Natural killer cell treated with Interleukin-12 subunit alpha and Interleukin-12 subunit beta and Interleukin-15 and Interleukin-18, amount 100 ng/mL, for 72 hours (primary cell): ENCODE measurements at regions not wholly inside any gene's neighbourhood (a gene's known extent, or its start where the extent isn't known, plus 50 kb on each side); places are given as distances from the start of the nearest gene placed in this dataset.

ENCODE experiments used
- ATAC-seq, 2 donors: fragments of 150-1000 bp; cut with Tn5 transposase in 1 of 2; sonication (Bioruptor Pico), chemical (Tn5 transposase) in 1 of 2; 2 replicates each; pipeline ENCODE4 v1.10.0; 2021
- DNase-seq: peaks from one replicate; pipeline ENCODE4 v3.0.0; 2022; ENCODE audit warnings: low spot score
- H3K27ac Mint-ChIP-seq, 2 donors: 1 replicate in 1 of 2; 2 replicates in 1 of 2; pipeline ENCODE4 v1.8.0; 2022; ENCODE audit warnings: mixed read lengths in 2 of 2, mild to moderate bottlenecking in 1 of 2, moderate library complexity in 1 of 2
- H3K27me3 Mint-ChIP-seq, 2 donors: 1 replicate in 1 of 2; 2 replicates in 1 of 2; pipeline ENCODE4 v1.8.0; 2022; ENCODE audit warnings: mixed read lengths in 2 of 2
- H3K36me3 Mint-ChIP-seq: one replicate; pipeline ENCODE4 v1.8.0; 2022; ENCODE audit warnings: mixed read lengths
- H3K4me1 Mint-ChIP-seq, 2 donors: 1 replicate in 1 of 2; 2 replicates in 1 of 2; pipeline ENCODE4 v1.8.0; 2022; ENCODE audit warnings: low read depth in 2 of 2, mixed read lengths in 2 of 2, mild to moderate bottlenecking in 1 of 2
- H3K4me3 Mint-ChIP-seq: one replicate; pipeline ENCODE4 v1.8.0; 2022; ENCODE audit warnings: mixed read lengths
- H3K9me3 Mint-ChIP-seq: 2 replicates; pipeline ENCODE4 v1.8.0; 2022; ENCODE audit warnings: mixed read lengths

DNA sequence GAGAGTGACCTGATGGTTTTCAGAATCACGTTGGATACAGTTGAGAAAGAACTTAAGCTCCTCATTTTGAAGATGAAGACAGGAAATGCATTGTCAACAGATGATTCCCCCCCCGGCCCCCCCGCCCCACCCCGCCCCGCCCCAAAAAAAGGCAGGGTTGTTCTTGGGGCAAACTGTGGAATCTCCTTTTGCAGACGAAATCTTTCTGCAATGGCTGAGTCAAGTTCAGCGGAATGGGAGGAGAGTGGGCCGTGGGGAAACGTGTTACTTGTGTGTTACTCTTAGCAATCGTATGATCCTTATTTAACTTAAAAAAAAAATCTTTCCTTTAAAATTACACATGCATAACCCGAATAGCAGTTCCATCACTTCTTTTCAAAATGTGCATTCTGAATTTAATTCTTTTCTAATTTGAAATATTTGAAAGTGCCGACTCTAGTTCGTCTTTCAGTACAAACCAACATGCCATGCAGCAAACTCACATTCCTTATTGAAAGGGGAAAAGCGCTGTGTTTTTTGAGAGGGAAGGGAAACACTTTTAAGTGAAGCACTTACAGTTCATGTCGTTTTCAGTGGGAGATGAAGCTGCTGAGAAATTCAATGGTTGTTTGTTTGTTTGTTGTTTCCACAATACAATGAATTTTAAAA lies 348.5 kb upstream of the ARGLU1 start:
- H3K4me3 Mint-ChIP-seq, result peak overlapping the region; percentile 67
- no peak for DNase-seq
- peaks cover 0 to 3% of the 10 kb centered on the region in 2 donors for H3K4me1 Mint-ChIP-seq
- no peak overlapping the region for H3K27ac Mint-ChIP-seq
- H3K27me3 Mint-ChIP-seq, result peaks cover 17 to 23% of the 10 kb centered on the region in 2 donors
- no peak for ATAC-seq
- no peaks in the 10 kb centered on the region for H3K36me3 Mint-ChIP-seq
- no peaks in the 10 kb centered on the region for H3K9me3 Mint-ChIP-seq

- H3K27me3 Mint-ChIP-seq, result peaks cover 17% of the 10 kb centered on the region in 2 donors
- no peaks in the 10 kb centered on the region for H3K9me3 Mint-ChIP-seq
- no peak overlapping the region for H3K27ac Mint-ChIP-seq
- no peaks in the 10 kb centered on the region for H3K36me3 Mint-ChIP-seq
- no peak overlapping the region for H3K4me3 Mint-ChIP-seq
- ATAC-seq, result no peak
- H3K4me1 Mint-ChIP-seq, result peaks cover 0 to 3% of the 10 kb centered on the region in 2 donors
- no peak for DNase-seq
Measured at GRCh38 chr13:106915146-106915545, 347.2 kb upstream of the ARGLU1 start.

DNA sequence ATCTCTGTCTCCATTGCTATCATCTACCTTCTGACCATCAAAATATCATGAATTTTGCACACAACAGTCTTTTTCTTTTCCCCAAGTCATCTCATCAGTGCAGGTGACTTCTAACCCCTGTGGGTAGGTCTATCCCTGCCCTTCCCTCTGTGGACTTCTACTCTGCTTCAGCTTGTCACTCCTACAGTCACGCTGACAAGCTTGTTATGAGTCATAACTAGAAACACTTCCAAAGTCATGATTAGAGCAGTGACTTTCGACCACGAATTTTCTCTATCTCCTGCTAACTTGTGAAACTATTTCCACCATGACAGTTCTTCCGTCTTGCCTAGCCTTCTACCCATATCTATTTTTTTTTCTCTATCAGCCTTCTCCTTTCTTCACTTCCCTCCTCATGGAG lies 343.7 kb upstream of the ARGLU1 start:
- H3K4me1 Mint-ChIP-seq, result no peaks in the 10 kb centered on the region
- peaks cover 12 to 19% of the 10 kb centered on the region in 2 donors for H3K27me3 Mint-ChIP-seq
- H3K36me3 Mint-ChIP-seq, result no peaks in the 10 kb centered on the region
- ATAC-seq, result no peak
- DNase-seq, result no peak
- H3K9me3 Mint-ChIP-seq, result peaks cover 3% of the 10 kb centered on the region
- no peak overlapping the region for H3K27ac Mint-ChIP-seq
- no peak overlapping the region for H3K4me3 Mint-ChIP-seq

DNA sequence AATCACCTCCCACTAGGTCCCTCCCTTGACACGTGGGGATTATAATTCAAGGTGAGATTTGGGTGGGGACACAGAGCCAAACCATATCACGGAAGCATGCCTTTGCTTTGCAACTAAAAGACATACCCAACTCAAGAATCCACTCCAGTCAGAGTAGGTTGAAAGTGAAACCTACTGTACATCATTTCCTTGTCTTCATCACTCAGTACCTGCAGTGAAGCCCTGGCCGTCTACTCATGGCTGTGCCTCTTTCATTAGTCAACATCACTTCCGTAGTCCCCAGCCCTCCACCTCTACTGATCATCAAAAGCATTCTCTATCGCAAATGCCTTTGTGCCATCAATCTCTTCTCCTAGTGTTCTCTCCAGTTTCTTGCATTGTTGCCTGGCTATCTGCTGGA lies 343.1 kb upstream of the ARGLU1 start:
- Mint-ChIP-seq H3K9me3 (peaks cover 3% of the 10 kb centered on the region), H3K4me1 (no peaks in the 10 kb centered on the region), H3K27me3 (peaks cover 12 to 19% of the 10 kb centered on the region in 2 donors), H3K27ac (no peak overlapping the region), H3K36me3 (no peaks in the 10 kb centered on the region), H3K4me3 (no peak overlapping the region)
- DNase-seq (no peak), ATAC-seq (no peak)

DNA sequence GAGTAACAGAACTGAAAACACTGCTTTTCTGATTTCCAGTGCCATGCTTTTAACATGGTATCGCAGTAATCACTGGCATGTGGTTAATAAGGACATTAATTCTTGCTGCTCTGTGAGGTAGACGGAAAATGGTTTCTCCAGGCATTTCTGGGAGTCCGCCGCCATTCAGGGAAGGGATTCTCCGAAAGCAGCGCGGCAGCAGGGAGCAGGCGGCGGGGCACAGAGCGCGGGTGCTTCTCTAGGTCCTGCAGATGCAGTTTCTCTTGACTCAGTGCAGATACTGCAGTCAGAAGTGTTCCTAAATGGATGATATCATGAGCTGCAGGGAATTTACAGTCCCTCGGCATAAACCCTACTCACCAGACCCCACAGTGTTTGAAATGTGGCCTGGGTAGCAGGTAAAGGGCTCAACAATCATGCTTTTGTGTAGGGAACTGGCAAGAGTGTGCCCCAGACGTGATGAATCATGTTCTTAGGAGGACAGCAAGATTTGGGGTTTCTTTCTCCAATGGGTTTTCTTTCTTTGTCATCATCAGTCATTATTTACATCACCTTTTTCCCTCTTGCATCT lies 338.6 kb upstream of the ARGLU1 start:
- no peak for ATAC-seq
- Mint-ChIP-seq H3K4me3 (no peak overlapping the region), H3K27me3 (peaks cover 0 to 10% of the 10 kb centered on the region in 2 donors), H3K27ac (no peak overlapping the region), H3K36me3 (no peaks in the 10 kb centered on the region), H3K9me3 (peaks cover 3% of the 10 kb centered on the region), H3K4me1 (no peaks in the 10 kb centered on the region)
- no peak for DNase-seq

DNA sequence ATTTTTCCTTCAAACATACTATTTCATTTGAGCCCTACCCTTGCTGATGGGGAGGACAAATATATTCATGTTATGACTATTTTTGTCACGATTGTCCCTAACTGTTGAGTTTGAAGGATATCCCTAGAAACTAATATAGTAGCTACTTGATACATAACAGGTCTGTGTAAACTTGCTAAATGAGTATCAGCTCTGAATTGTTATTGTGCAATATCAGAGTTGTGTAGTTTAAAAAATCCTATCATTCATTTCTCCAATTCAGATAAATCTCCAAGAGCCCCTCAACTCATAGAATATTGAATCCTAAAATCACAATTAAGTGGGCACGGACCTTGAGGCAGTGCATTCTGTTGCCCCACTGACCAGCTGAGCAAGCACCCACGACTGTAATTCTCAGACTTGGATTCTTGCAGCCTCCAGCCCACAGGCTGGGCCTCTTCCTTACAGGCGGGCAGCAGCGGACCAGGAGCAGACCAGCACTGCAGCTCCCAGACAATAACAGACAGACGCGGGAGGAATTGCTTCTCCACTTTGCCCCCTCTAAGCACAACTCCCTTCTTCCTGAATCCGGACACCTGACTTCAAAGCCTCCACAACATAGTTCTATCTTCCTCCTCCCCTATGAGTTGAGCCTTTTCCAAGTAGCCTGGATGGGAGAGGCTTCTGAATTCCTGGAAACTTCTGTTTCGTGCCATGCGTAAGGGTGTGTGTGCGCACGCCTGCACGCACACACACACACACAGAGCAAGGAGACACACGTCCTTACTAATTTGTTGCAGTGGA lies 337.6 kb upstream of the ARGLU1 start:
- Mint-ChIP-seq H3K36me3 (no peaks in the 10 kb centered on the region), H3K4me1 (no peaks in the 10 kb centered on the region), H3K9me3 (peaks cover 3% of the 10 kb centered on the region), H3K4me3 (no peak overlapping the region), H3K27ac (no peak overlapping the region), H3K27me3 (peaks cover 0 to 10% of the 10 kb centered on the region in 2 donors)
- ATAC-seq, result no peak
- DNase-seq, result no peak

GRCh38 chr13:106899442-106899841 lies 331.5 kb upstream of the ARGLU1 start:
- no peaks in the 10 kb centered on the region for H3K4me1 Mint-ChIP-seq

DNA sequence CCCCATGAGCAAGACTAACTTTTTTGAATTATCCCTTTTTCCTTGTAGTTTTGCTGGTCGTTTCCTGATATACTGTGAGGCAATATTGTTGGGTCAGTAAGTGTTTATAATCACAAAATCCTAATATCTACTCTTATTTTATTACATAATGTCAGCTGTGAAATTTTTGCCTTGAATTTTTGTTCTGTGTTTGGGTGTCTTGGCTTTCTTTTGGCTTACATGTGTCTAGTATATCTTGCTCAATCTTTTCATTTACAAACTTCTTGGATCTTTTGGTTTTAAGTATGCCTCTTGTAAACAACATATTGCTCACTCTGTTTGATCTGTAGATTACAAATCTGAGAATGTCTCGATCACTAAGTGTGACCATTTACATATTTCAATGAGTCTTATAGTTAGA lies 330.3 kb upstream of the ARGLU1 start:
- Mint-ChIP-seq H3K36me3 (no peaks in the 10 kb centered on the region), H3K27me3 (peaks cover 0 to 3% of the 10 kb centered on the region in 2 donors), H3K4me3 (no peak overlapping the region), H3K4me1 (no peaks in the 10 kb centered on the region), H3K27ac (no peak overlapping the region), H3K9me3 (no peaks in the 10 kb centered on the region)
- DNase-seq (no peak), ATAC-seq (no peak)

More at GRCh38 chr13:106899442-106899841, 331.5 kb upstream of the ARGLU1 start:
- Mint-ChIP-seq H3K4me3 (no peak overlapping the region), H3K36me3 (no peaks in the 10 kb centered on the region), H3K27me3 (peaks cover 0 to 3% of the 10 kb centered on the region in 2 donors), H3K9me3 (no peaks in the 10 kb centered on the region), H3K27ac (no peak overlapping the region)
- ATAC-seq (no peak), DNase-seq (no peak)

DNA sequence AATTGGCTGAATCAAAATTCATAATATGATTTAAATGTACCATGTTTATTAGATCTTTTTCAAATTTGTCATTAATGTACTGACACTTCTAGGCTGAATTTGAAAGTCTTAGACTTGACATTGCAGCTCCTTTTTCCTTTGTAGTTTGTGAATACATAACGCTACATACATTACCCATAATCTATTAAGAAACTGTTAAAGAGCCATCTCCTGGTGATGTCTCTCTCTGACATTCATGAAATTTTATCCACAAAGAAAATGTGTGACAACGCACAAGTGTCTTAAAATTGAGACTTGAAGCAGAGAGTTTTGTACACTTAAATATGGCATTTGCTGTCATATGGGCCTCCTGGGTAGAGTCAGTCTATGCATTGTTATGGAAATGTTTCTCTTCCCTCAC lies 320.2 kb upstream of the ARGLU1 start:
- no peak for ATAC-seq
- Mint-ChIP-seq H3K4me1 (no peaks in the 10 kb centered on the region), H3K4me3 (no peak overlapping the region), H3K36me3 (no peaks in the 10 kb centered on the region), H3K27me3 (no peaks in the 10 kb centered on the region), H3K9me3 (no peaks in the 10 kb centered on the region), H3K27ac (no peak overlapping the region)
- DNase-seq, result no peak

DNA sequence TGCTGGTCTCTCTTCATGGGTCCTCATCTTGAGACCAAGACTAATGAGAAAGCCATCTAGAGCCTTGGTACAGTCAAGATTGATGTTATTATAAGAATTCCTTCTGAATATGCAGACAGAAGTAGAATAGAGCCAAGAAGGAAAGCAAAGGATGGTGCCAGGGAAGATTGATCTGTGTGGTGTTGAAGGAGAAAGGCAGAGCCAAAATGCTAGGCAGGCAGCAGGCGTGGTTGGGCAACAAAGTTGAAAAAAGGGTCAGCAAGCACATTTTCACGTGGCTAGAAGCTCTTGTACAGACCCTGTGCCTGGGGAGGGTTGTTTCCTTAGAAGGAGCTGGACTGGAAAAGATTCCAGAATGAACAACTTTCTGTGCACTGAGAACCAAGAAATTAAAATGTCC lies 319.7 kb upstream of the ARGLU1 start:
- Mint-ChIP-seq H3K4me3 (no peak overlapping the region), H3K27ac (no peak overlapping the region), H3K27me3 (no peaks in the 10 kb centered on the region), H3K4me1 (no peaks in the 10 kb centered on the region), H3K9me3 (no peaks in the 10 kb centered on the region), H3K36me3 (no peaks in the 10 kb centered on the region)
- no peak for DNase-seq
- ATAC-seq, result no peak

GRCh38 chr13:106883976-106884375 lies 316.0 kb upstream of the ARGLU1 start:
- Mint-ChIP-seq H3K4me1 (no peaks in the 10 kb centered on the region), H3K27ac (no peak overlapping the region), H3K27me3 (no peaks in the 10 kb centered on the region), H3K4me3 (no peak overlapping the region), H3K9me3 (no peaks in the 10 kb centered on the region), H3K36me3 (no peaks in the 10 kb centered on the region)
- ATAC-seq (no peak), DNase-seq (no peak)

DNA sequence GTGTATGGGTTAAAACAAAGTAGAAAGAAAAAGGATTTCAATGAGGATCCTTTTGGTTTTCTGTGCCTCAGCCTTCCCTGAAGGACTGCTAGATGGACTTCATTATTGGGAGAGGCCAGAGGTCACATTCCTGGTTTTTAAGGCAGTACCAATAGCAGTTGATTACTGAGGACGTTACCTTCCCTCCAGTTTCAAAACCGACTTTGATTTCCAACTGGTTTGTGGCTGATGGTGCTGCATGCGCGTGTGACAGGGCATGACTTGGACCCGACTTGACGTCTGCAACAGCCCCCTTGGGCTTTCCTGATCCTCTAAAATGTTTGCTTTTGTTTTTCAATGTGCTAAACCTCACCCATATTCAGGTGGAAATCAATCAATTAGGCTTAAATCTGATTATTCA lies 314.3 kb upstream of the ARGLU1 start:
- H3K27me3 Mint-ChIP-seq, result no peaks in the 10 kb centered on the region

DNA sequence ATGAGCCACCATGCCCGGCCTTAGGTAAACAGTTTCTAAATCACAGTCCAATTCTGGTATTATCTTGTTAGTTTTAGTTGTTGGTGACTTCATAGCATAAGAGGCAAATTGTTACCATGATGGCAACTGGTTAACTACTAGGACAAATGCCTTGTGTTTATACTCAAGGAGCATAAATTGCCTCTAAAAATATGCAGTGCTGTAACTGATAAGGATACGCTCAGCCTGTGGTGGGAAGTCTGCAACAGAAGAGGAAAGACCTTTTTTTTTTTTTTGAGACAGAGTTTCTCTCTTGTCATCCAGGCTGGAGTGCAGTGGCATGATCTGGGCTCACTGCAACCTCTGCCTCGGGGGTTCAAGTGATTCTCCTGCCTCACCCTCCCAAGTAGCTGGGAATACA lies 311.9 kb upstream of the ARGLU1 start:
- H3K27me3 Mint-ChIP-seq, result no peaks in the 10 kb centered on the region
- H3K9me3 Mint-ChIP-seq, result peaks cover 3% of the 10 kb centered on the region
- H3K4me1 Mint-ChIP-seq, result no peaks in the 10 kb centered on the region
- H3K27ac Mint-ChIP-seq, result no peak overlapping the region
- ATAC-seq (no peak), DNase-seq (no peak)
- H3K4me3 Mint-ChIP-seq, result no peak overlapping the region
- H3K36me3 Mint-ChIP-seq, result no peaks in the 10 kb centered on the region

More for the DNA sequence above, 314.3 kb upstream of the ARGLU1 start:
- no peak for ATAC-seq
- Mint-ChIP-seq H3K9me3 (no peaks in the 10 kb centered on the region), H3K4me1 (no peaks in the 10 kb centered on the region), H3K36me3 (no peaks in the 10 kb centered on the region), H3K27ac (no peak overlapping the region), H3K4me3 (no peak overlapping the region)
- no peak for DNase-seq

DNA sequence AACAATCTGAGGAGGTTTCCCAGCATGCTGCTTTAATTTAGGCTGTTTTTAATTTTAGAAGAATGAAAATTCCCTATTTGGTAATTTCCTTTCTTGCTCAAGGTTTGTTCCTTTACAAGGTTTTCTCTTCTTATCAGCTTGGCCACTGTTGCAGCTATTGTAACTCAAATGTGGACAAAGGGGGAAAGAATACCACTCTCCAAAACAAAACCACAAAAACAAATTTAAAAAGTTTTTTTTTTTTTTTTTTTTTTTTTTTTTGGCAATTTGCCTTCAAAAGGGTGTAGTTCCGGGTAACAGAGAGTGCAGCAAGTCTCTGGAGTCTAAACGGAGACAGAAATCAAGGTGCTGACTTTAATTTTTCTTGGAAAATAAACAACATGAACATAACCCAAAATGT lies 306.4 kb upstream of the ARGLU1 start:
- no peaks in the 10 kb centered on the region for H3K4me1 Mint-ChIP-seq
- no peak overlapping the region for H3K27ac Mint-ChIP-seq
- peaks cover 3% of the 10 kb centered on the region for H3K9me3 Mint-ChIP-seq
- H3K27me3 Mint-ChIP-seq, result no peaks in the 10 kb centered on the region
- DNase-seq (no peak), ATAC-seq (no peak)
- H3K36me3 Mint-ChIP-seq, result no peaks in the 10 kb centered on the region
- H3K4me3 Mint-ChIP-seq, result no peak overlapping the region
